ENCODE measurements at regions not wholly inside any gene's neighbourhood (a gene's known extent, or its start where the extent isn't known, plus 50 kb on each side); places are given as distances from the start of the nearest gene placed in this dataset.

- intact Hi-C loops (cut with micrococcal nuclease; ENCODE audit: unreplicated experiment): no loop called here
- TF ChIP-seq EZH2phosphoT487 (IDR thresholded peaks at IDR 0.05; ENCODE audit: borderline replicate concordance, low read depth, low read length) (no peak), CTCF (conservative IDR thresholded peaks at IDR 0.05; ENCODE audit: low read length) (no peak)
- BruUV-seq (replicated peaks): no TSS peak
- Histone ChIP-seq H3K36me3 (ENCODE audit: insufficient read depth, low read length) (no peaks in the 10 kb centered on the region), H3K9me2 (ENCODE audit: insufficient read depth, low read length) (no peaks in the 10 kb centered on the region), H4K20me1 (ENCODE audit: insufficient read depth, low read length) (no peaks in the 10 kb centered on the region), H3K27ac (ENCODE audit: low read depth, low read length, poor library complexity, severe bottlenecking) (no peak overlapping the region), H3K9me3 (ENCODE audit: low read length) (no peaks in the 10 kb centered on the region), H3K79me2 (ENCODE audit: insufficient read depth, low read depth, low read length) (no peaks in the 10 kb centered on the region), H3K4me3 (ENCODE audit: low read depth, low read length, poor library complexity, severe bottlenecking) (no peak overlapping the region), H3K4me2 (ENCODE audit: low read length) (no peak overlapping the region), H2AFZ (ENCODE audit: low read length) (no peak overlapping the region), H3K4me1 (ENCODE audit: insufficient read depth, low read length, poor library complexity, severe bottlenecking) (no peaks in the 10 kb centered on the region)
- ChIA-PET POLR2A (no interaction called here), CTCF (ENCODE audit: unreplicated experiment) (no interaction called here)
- no peak for DNase-seq (ENCODE audit: low spot score)
These were observed 473.6 kb downstream of the PTH2R start for GRCh38 chr2:208880171-208880570.

GRCh38 chr2:208890486-208890885 lies 483.9 kb downstream of the PTH2R start:
- H3K9me2 ChIP-seq (ENCODE audit: insufficient read depth, low read length): no peaks in the 10 kb centered on the region
- no peak overlapping the region for H3K4me2 ChIP-seq (ENCODE audit: low read length)
- H3K9me3 ChIP-seq (ENCODE audit: low read length): no peaks in the 10 kb centered on the region
- no TSS peak for BruUV-seq (replicated peaks)
- H2AFZ ChIP-seq (ENCODE audit: low read length): no peak overlapping the region
- H4K20me1 ChIP-seq (ENCODE audit: insufficient read depth, low read length): no peaks in the 10 kb centered on the region
- no peaks in the 10 kb centered on the region for H3K79me2 ChIP-seq (ENCODE audit: insufficient read depth, low read depth, low read length)
- intact Hi-C loops (cut with micrococcal nuclease; ENCODE audit: unreplicated experiment): no loop called here
- TF ChIP-seq CTCF (conservative IDR thresholded peaks at IDR 0.05; ENCODE audit: low read length) (no peak), EZH2phosphoT487 (IDR thresholded peaks at IDR 0.05; ENCODE audit: borderline replicate concordance, low read depth, low read length) (no peak)
- no peak for DNase-seq (ENCODE audit: low spot score)
- H3K4me3 ChIP-seq (ENCODE audit: low read depth, low read length, poor library complexity, severe bottlenecking): no peak overlapping the region
- ChIA-PET CTCF (ENCODE audit: unreplicated experiment) (no interaction called here), POLR2A (interaction anchor here (0.7 kb wide), 1 partner anchor 40 kb away, joined by 3 read pairs; no protein-coding TSS in a partner anchor)
- H3K36me3 ChIP-seq (ENCODE audit: insufficient read depth, low read length): no peaks in the 10 kb centered on the region
- no peaks in the 10 kb centered on the region for H3K4me1 ChIP-seq (ENCODE audit: insufficient read depth, low read length, poor library complexity, severe bottlenecking)
- H3K27ac ChIP-seq (ENCODE audit: low read depth, low read length, poor library complexity, severe bottlenecking): no peak overlapping the region

GRCh38 chr2:208892203-208892602 lies 485.6 kb downstream of the PTH2R start:
- ChIA-PET POLR2A (interaction anchor here (1.0 kb wide), 1 partner anchor 23 kb away, joined by 3 read pairs; no protein-coding TSS in a partner anchor), CTCF (ENCODE audit: unreplicated experiment) (no interaction called here)
- intact Hi-C loops (cut with micrococcal nuclease; ENCODE audit: unreplicated experiment): no loop called here
- BruUV-seq (replicated peaks): no TSS peak
- H3K27ac ChIP-seq (ENCODE audit: low read depth, low read length, poor library complexity, severe bottlenecking): no peak overlapping the region
- no peaks in the 10 kb centered on the region for H3K36me3 ChIP-seq (ENCODE audit: insufficient read depth, low read length)
- no peak overlapping the region for H2AFZ ChIP-seq (ENCODE audit: low read length)
- no peak for TF ChIP-seq EZH2phosphoT487 (IDR thresholded peaks at IDR 0.05; ENCODE audit: borderline replicate concordance, low read depth, low read length)
- TF ChIP-seq CTCF (conservative IDR thresholded peaks at IDR 0.05; ENCODE audit: low read length): no peak
- no peaks in the 10 kb centered on the region for H3K9me2 ChIP-seq (ENCODE audit: insufficient read depth, low read length)
- H4K20me1 ChIP-seq (ENCODE audit: insufficient read depth, low read length): no peaks in the 10 kb centered on the region
- no peaks in the 10 kb centered on the region for H3K4me1 ChIP-seq (ENCODE audit: insufficient read depth, low read length, poor library complexity, severe bottlenecking)
- no peaks in the 10 kb centered on the region for H3K9me3 ChIP-seq (ENCODE audit: low read length)
- DNase-seq (ENCODE audit: low spot score): no peak
- no peaks in the 10 kb centered on the region for H3K79me2 ChIP-seq (ENCODE audit: insufficient read depth, low read depth, low read length)
- no peak overlapping the region for H3K4me2 ChIP-seq (ENCODE audit: low read length)
- no peak overlapping the region for H3K4me3 ChIP-seq (ENCODE audit: low read depth, low read length, poor library complexity, severe bottlenecking)
